Activated CD4-positive, alpha-beta T cell treated with anti-CD3 and anti-CD28 coated beads for 36 hours (primary cell): ENCODE measurements at regions not wholly inside any gene's neighbourhood (a gene's known extent, or its start where the extent isn't known, plus 50 kb on each side); places are given as distances from the start of the nearest gene placed in this dataset.

Source experiments
- ATAC-seq: fragments of 200-7000 bp; cut with Tn5 transposase; one replicate; pipeline ENCODE4 v1.10.0; 2021; ENCODE audit warnings: mild to moderate bottlenecking, moderate library complexity
- CTCF ChIA-PET: fragments of 350-600 bp; sonication (Branson Sonifier 250); formaldehyde crosslinking; loops from one replicate; lab custom pipeline; 2021; ENCODE audit warnings: antibody characterized with exemption; lab: Charles Lee
- POLR2A ChIA-PET: fragments of 350-600 bp; sonication (Branson Sonifier 250); formaldehyde crosslinking; loops from one replicate; lab custom pipeline; 2021; ENCODE audit warnings: antibody characterized with exemption, inconsistent platforms; lab: Charles Lee
- DNase-seq: peaks from one replicate; pipeline ENCODE4 v3.0.0-alpha.2; 2020
- H3K27ac Mint-ChIP-seq: one replicate; pipeline ENCODE4 v1.8.0; 2021; ENCODE audit warnings: mixed read lengths
- H3K27me3 Mint-ChIP-seq: one replicate; pipeline ENCODE4 v1.8.0; 2021; ENCODE audit warnings: mixed read lengths
- H3K36me3 Mint-ChIP-seq: one replicate; pipeline ENCODE4 v1.8.0; 2021; ENCODE audit warnings: low read depth, mixed read lengths
- H3K4me1 Mint-ChIP-seq: one replicate; pipeline ENCODE4 v1.8.0; 2021; ENCODE audit warnings: mixed read lengths
- H3K4me3 Mint-ChIP-seq: one replicate; pipeline ENCODE4 v1.8.0; 2021; ENCODE audit warnings: mild to moderate bottlenecking, moderate library complexity, mixed read lengths
- H3K9me3 Mint-ChIP-seq: one replicate; pipeline ENCODE4 v1.8.0; 2021; ENCODE audit warnings: low read depth, mixed read lengths
- intact Hi-C, 2 experiments: fragments of 100-400 bp; cut with DNase I in 1 of 2; cut with micrococcal nuclease in 1 of 2; formaldehyde crosslinking; loops; one replicate each; pipeline versions ENCODE4 v1.14.2 to v1.15.1; 2022 to 2024; cut with DNase I, micrococcal nuclease

DNA sequence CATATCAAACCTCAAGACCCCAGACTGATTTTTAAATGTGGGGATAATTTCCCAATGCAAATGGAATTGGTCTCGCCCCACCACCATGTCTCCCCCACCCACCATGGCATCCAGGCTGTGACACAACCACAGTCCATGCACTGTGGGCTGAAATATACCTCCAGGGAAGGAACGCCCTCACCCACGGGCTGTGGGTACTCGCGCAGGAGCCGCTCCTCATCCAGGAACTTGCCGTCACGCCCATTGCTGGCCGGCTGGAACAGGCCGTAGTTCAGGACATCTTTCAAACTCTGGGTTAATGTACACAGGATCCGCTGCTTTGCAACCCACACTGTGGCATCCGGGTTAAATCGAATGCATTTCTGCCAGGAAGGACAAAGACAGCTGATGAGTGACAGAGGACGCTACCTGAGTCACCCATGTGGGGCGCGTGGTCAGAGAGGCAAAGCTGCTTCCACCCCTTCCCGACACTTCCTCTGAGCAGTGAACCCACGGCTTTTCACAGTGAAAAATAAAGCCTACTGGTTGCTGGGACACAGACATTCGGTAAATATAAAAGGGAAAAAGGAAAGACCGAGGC lies 133.6 kb downstream of the SHANK2 start:
- ATAC-seq (no peak), DNase-seq (no peak)
- Mint-ChIP-seq H3K4me3 (no peak overlapping the region), H3K9me3 (no peaks in the 10 kb centered on the region), H3K4me1 (no peaks in the 10 kb centered on the region), H3K27ac (no peak overlapping the region), H3K36me3 (no peaks in the 10 kb centered on the region), H3K27me3 (peaks cover 14% of the 10 kb centered on the region)
- ChIA-PET POLR2A (no interaction called here), CTCF (no interaction called here)
- intact Hi-C loops, result no loop called here

GRCh38 chr11:71117311-71117710 lies 135.1 kb downstream of the SHANK2 start:
- Mint-ChIP-seq H3K4me3 (no peak overlapping the region), H3K36me3 (no peaks in the 10 kb centered on the region), H3K4me1 (no peaks in the 10 kb centered on the region), H3K27ac (no peak overlapping the region), H3K27me3 (peaks cover 20% of the 10 kb centered on the region), H3K9me3 (no peaks in the 10 kb centered on the region)
- DNase-seq, result no peak
- intact Hi-C loops, result no loop called here
- CTCF ChIA-PET, result no interaction called here
- POLR2A ChIA-PET, result no interaction called here
- ATAC-seq, result no peak

DNA sequence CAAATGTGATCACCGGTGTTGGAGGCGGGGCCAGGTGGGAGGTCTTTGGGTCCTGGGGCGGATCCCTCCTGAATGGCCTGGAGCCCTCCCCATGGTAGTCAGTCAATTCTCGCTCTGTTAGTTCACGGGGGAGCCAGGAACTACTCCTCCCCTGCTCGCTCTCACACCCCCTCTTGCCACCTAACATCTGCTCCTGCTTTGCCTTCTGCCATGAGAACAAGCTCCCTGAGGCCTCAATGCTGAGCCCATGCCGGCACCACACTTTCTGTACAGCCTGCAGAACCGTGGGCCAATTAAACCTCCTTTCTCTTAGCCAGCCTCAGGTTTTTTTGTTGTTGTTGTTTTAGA lies 135.7 kb downstream of the SHANK2 start:
- intact Hi-C loops, result no loop called here
- no peak overlapping the region for H3K4me3 Mint-ChIP-seq

DNA sequence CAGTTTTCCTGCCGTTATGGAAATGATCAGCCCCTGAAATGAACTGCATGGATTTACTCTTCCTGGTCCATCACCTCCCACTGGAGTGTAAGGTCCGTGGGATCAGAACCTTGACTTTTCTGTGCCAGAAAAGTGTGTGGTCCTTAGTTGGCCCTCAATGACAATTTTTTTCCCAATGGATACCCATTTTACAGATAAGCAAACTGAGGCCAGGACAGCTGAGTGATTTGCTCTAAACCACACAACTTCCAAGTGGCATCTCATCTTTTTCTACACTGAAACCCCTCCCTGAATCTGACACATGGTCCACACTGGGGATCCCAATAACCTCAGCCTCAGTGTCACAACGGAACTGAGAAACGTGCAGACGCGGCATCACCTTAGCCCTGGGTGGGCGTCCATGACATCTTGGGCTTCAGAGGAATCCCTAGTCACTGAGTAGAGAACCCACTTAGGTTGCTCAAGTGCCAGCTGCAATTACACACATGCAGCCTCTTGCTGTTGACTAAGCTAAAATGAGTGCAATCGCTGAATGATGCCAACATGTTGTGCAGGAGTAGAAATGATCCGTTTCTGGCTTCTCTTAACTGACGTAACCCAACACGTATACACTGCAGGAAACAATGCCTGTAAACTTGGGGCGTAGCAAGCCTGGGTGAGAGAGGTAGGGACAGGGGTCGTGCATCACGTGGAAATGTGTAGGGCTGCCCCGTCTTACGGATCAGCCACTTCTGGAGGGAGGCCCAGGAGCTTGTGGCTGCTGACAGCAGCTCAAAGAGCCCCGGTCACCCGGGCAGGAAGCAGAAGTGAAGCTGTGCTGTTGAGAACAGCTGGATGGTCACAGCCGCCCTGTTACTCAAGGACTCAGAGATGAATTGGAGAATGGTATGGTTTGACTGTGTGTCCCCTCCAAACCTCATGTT lies 136.3 kb downstream of the SHANK2 start:
- intact Hi-C loops, result no loop called here
- Mint-ChIP-seq H3K27me3 (peaks cover 22% of the 10 kb centered on the region), H3K36me3 (no peaks in the 10 kb centered on the region), H3K4me1 (no peaks in the 10 kb centered on the region), H3K27ac (no peak overlapping the region), H3K4me3 (no peak overlapping the region), H3K9me3 (no peaks in the 10 kb centered on the region)
- ChIA-PET POLR2A (no interaction called here), CTCF (interaction anchor here (0.6 kb wide), 1 partner anchor 1121 kb away, joined by 3 read pairs; no protein-coding TSS in a partner anchor)
- ATAC-seq, result no peak
- no peak for DNase-seq

More for the DNA sequence above, 135.7 kb downstream of the SHANK2 start:
- no peak for DNase-seq
- H3K4me1 Mint-ChIP-seq, result no peaks in the 10 kb centered on the region
- H3K27me3 Mint-ChIP-seq, result peaks cover 20% of the 10 kb centered on the region
- H3K27ac Mint-ChIP-seq, result no peak overlapping the region
- H3K36me3 Mint-ChIP-seq, result no peaks in the 10 kb centered on the region
- H3K9me3 Mint-ChIP-seq, result no peaks in the 10 kb centered on the region
- ChIA-PET CTCF (interaction anchor here (0.6 kb wide), 1 partner anchor 1121 kb away, joined by 3 read pairs; no protein-coding TSS in a partner anchor), POLR2A (no interaction called here)
- no peak for ATAC-seq

DNA sequence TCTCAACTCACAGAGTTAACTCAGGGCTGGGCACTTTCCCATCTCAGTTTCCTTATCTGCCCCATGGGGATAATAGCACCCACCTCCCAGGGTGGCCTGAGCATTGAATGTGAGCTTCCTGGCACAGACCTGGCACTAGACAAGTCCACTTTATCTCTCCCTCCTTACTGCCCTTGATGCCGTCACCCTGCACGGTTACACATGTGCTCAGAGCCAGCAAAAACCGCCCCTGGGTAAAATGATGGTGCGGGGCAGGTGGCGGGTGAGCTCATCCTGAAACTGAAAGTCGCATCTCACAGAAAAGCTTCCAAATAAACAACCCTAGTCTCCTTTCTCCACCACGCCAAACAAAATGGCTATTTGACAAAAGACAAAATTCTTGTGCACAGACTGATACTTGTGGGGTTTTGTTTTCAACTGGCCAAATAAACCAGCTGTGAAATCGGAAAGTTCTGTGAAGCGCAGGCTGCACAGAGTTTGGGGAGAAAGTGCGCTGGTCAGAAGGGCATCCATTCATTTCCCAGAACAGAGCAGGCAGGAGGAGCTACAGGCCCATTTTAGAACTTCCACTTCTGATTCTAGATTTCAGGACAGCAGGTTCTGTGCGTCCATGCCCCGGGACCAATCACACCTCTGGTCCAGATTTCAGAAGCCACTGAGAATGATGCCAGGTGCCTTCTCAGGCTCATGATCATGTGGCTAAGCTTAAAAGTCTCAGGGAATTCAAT lies 138.1 kb downstream of the SHANK2 start:
- DNase-seq, result peak; percentile 9

GRCh38 chr11:71112990-71113389 lies 139.4 kb downstream of the SHANK2 start:
- DNase-seq, result no peak
- intact Hi-C loops, result no loop called here
- ATAC-seq, result no peak
- Mint-ChIP-seq H3K4me1 (no peaks in the 10 kb centered on the region), H3K9me3 (no peaks in the 10 kb centered on the region), H3K36me3 (no peaks in the 10 kb centered on the region), H3K27ac (no peak overlapping the region), H3K27me3 (peaks cover 16% of the 10 kb centered on the region), H3K4me3 (no peak overlapping the region)
- ChIA-PET CTCF (no interaction called here), POLR2A (no interaction called here)

More for the DNA sequence above, 138.1 kb downstream of the SHANK2 start:
- H3K36me3 Mint-ChIP-seq, result no peaks in the 10 kb centered on the region
- peaks cover 19% of the 10 kb centered on the region for H3K27me3 Mint-ChIP-seq
- POLR2A ChIA-PET, result interaction anchor here (0.6 kb wide), 1 partner anchor 20 kb away, joined by 3 read pairs; no protein-coding TSS in a partner anchor
- intact Hi-C loops, result no loop called here
- H3K9me3 Mint-ChIP-seq, result no peaks in the 10 kb centered on the region
- CTCF ChIA-PET, result no interaction called here
- ATAC-seq, result no peak
- H3K4me3 Mint-ChIP-seq, result no peak overlapping the region
- no peaks in the 10 kb centered on the region for H3K4me1 Mint-ChIP-seq
- H3K27ac Mint-ChIP-seq, result no peak overlapping the region

DNA sequence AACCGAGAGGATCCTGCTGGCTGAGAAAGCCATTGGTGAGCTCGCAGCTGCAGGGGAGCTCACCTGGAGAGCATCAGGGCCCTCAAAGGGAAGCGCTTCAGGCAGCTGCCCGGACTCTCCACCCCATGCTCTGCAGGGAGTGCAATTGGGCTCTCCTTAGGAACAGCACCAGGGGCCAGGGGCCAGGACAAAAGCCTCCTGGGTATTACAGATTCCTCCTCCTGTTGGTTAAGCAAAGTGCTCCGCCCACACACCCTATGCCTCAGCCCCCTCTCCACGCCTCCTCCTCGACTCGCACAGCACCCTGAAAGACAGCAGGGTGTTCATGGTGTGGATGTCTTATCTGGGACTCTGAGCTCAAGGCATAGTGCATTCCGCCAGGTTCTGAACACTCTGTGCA lies 139.9 kb downstream of the SHANK2 start:
- no peak for DNase-seq
- Mint-ChIP-seq H3K36me3 (no peaks in the 10 kb centered on the region), H3K27ac (no peak overlapping the region), H3K4me1 (no peaks in the 10 kb centered on the region), H3K27me3 (peaks cover 16% of the 10 kb centered on the region), H3K9me3 (no peaks in the 10 kb centered on the region), H3K4me3 (no peak overlapping the region)
- ATAC-seq, result no peak
- intact Hi-C loops, result no loop called here
- ChIA-PET CTCF (no interaction called here), POLR2A (no interaction called here)

DNA sequence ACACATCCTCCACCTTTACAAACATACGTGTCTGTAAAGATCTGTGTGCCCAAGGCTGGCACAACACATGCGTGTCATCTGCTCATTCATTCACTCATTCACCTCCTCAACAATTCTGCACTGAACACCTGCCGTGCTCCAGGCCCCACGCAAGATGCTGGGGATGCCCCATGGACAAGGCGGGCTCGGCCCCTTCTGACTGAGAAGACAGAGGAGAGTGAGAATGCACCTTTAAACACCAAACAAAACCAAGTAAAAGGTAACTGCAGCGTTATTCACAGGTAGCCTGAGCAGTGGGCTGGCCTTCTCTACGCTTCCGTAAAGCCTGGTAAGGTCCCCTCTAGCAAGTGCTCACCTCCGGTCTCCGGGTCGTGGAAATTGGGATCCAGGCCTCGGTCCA lies 142.8 kb downstream of the SHANK2 start:
- DNase-seq (no peak), ATAC-seq (no peak)
- ChIA-PET POLR2A (no interaction called here), CTCF (no interaction called here)
- no peaks in the 10 kb centered on the region for H3K36me3 Mint-ChIP-seq
- no peak overlapping the region for H3K4me3 Mint-ChIP-seq
- intact Hi-C loops, result no loop called here
- H3K4me1 Mint-ChIP-seq, result no peaks in the 10 kb centered on the region
- peaks cover 13% of the 10 kb centered on the region for H3K27me3 Mint-ChIP-seq
- H3K9me3 Mint-ChIP-seq, result no peaks in the 10 kb centered on the region
- no peak overlapping the region for H3K27ac Mint-ChIP-seq

- peaks cover 10% of the 10 kb centered on the region for H3K27me3 Mint-ChIP-seq
- no peaks in the 10 kb centered on the region for H3K36me3 Mint-ChIP-seq
- intact Hi-C loops, result no loop called here
- no peaks in the 10 kb centered on the region for H3K9me3 Mint-ChIP-seq
- no peak overlapping the region for H3K4me3 Mint-ChIP-seq
- DNase-seq (no peak), ATAC-seq (no peak)
- POLR2A ChIA-PET, result no interaction called here
- CTCF ChIA-PET, result no interaction called here
- H3K4me1 Mint-ChIP-seq, result no peaks in the 10 kb centered on the region
- no peak overlapping the region for H3K27ac Mint-ChIP-seq
Observed at GRCh38 chr11:71109186-71109585, 143.2 kb downstream of the SHANK2 start.

- no peak for ATAC-seq
- no peaks in the 10 kb centered on the region for H3K9me3 Mint-ChIP-seq
- POLR2A ChIA-PET, result no interaction called here
- no peaks in the 10 kb centered on the region for H3K36me3 Mint-ChIP-seq
- peaks cover 9% of the 10 kb centered on the region for H3K27me3 Mint-ChIP-seq
- intact Hi-C loops, result no loop called here
- H3K27ac Mint-ChIP-seq, result no peak overlapping the region
- H3K4me1 Mint-ChIP-seq, result no peaks in the 10 kb centered on the region
- DNase-seq, result no peak
- H3K4me3 Mint-ChIP-seq, result no peak overlapping the region
- CTCF ChIA-PET, result no interaction called here
Observed at GRCh38 chr11:71108013-71108865, 144.1 kb downstream of the SHANK2 start.

GRCh38 chr11:71106671-71107070 lies 145.7 kb downstream of the SHANK2 start:
- DNase-seq, result no peak
- Mint-ChIP-seq H3K4me3 (no peak overlapping the region), H3K9me3 (no peaks in the 10 kb centered on the region), H3K4me1 (no peaks in the 10 kb centered on the region), H3K27ac (no peak overlapping the region), H3K36me3 (no peaks in the 10 kb centered on the region), H3K27me3 (peaks cover 2% of the 10 kb centered on the region)
- ChIA-PET CTCF (no interaction called here), POLR2A (no interaction called here)
- intact Hi-C loops, result no loop called here
- ATAC-seq, result no peak
